ENCODE measurements at regions not wholly inside any gene's neighbourhood (a gene's known extent, or its start where the extent isn't known, plus 50 kb on each side); places are given as distances from the start of the nearest gene placed in this dataset.

DNA sequence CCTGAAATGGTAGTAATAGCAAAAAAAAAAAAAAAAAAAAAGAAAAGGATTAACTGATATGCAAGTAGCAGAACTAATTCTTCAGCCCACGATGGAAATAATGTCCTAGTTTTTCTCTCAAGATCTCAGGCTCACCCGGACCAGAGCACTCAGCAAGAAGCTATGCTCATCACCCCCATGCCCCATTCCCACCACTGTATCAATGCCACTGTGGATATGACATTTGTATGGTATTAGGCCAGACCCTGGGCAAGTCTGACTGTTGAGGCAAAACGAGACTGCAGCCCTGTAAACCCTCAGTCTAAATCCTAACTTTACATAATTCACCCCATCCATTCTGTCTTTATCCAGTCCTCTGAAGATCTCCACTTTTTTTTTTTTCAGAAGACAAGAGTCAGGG is 186.1 kb upstream of the KLF14 start:
- Histone ChIP-seq H3K9me1 (replicated peaks; ENCODE audit: control insufficient read depth, extremely low read depth, insufficient read depth, low read length) (no peaks in the 10 kb centered on the region), H4K20me1 (replicated peaks; ENCODE audit: control insufficient read depth, extremely low read depth, insufficient read depth, low read length) (no peaks in the 10 kb centered on the region), H3K27ac (ENCODE audit: insufficient read depth, low read depth, low read length) (no peak overlapping the region), H3K79me2 (ENCODE audit: control insufficient read depth, insufficient read depth, low read length) (peaks cover 16% of the 10 kb centered on the region), H3K4me2 (ENCODE audit: insufficient read depth, low read length) (no peak overlapping the region), H3K4me1 (ENCODE audit: control insufficient read depth, extremely low read depth, insufficient read depth, low read length) (peaks cover 64% of the 10 kb centered on the region), H3K36me3 (ENCODE audit: control insufficient read depth in 2 of 2, extremely low read depth in 1 of 2, insufficient read depth in 2 of 2, low read length in 2 of 2) (peaks cover 0 to 2% of the 10 kb centered on the region in 2 experiments), H2AFZ (ENCODE audit: low read depth, low read length) (no peak overlapping the region), H3K9ac (replicated peaks; ENCODE audit: extremely low read depth, insufficient read depth, low read length) (no peak overlapping the region), H3K9me3 (replicated peaks; ENCODE audit: control insufficient read depth, insufficient read depth, low read length) (no peaks in the 10 kb centered on the region), H3K4me3 (replicated peaks in 1 of 3; ENCODE audit: insufficient read depth in 1 of 3, low read depth in 1 of 3, low read length in 3 of 3) (no peak overlapping the region), H3K27me3 (ENCODE audit: control insufficient read depth in 2 of 2, insufficient read depth in 2 of 2, low read length in 2 of 2) (no peaks in the 10 kb centered on the region)
- no peak for TF ChIP-seq GATA2 (IDR thresholded peaks at IDR 0.05; ENCODE audit: insufficient read depth, insufficient read length, low read depth, low read length)
- no peak for TF ChIP-seq EZH2 (IDR thresholded peaks at IDR 0.05; ENCODE audit: borderline replicate concordance, low read depth, low read length, severe bottlenecking)
- TF ChIP-seq, protein P1, sequence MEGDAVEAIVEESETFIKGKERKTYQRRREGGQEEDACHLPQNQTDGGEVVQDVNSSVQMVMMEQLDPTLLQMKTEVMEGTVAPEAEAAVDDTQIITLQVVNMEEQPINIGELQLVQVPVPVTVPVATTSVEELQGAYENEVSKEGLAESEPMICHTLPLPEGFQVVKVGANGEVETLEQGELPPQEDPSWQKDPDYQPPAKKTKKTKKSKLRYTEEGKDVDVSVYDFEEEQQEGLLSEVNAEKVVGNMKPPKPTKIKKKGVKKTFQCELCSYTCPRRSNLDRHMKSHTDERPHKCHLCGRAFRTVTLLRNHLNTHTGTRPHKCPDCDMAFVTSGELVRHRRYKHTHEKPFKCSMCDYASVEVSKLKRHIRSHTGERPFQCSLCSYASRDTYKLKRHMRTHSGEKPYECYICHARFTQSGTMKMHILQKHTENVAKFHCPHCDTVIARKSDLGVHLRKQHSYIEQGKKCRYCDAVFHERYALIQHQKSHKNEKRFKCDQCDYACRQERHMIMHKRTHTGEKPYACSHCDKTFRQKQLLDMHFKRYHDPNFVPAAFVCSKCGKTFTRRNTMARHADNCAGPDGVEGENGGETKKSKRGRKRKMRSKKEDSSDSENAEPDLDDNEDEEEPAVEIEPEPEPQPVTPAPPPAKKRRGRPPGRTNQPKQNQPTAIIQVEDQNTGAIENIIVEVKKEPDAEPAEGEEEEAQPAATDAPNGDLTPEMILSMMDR (IDR thresholded peaks at IDR 0.05; ENCODE audit: extremely low read depth in 1 of 2, insufficient read depth in 1 of 2, low read depth in 1 of 2, low read length in 2 of 2) = no peak
- TF ChIP-seq FOS (IDR thresholded peaks at IDR 0.05; ENCODE audit: borderline replicate concordance, insufficient read depth, low read length) = no peak
- TF ChIP-seq, protein P2, sequence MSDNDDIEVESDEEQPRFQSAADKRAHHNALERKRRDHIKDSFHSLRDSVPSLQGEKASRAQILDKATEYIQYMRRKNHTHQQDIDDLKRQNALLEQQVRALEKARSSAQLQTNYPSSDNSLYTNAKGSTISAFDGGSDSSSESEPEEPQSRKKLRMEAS (IDR thresholded peaks at IDR 0.05; ENCODE audit: insufficient read depth, insufficient read length) = no peak
- TF ChIP-seq POLR2AphosphoS5 (IDR thresholded peaks at IDR 0.05; ENCODE audit: insufficient read depth, low read depth, low read length) = no peak
- TF ChIP-seq JUN (IDR thresholded peaks at IDR 0.05; ENCODE audit: borderline replicate concordance, insufficient read depth, insufficient read length, low read depth) = no peak
- TF ChIP-seq MYC (IDR thresholded peaks at IDR 0.05; ENCODE audit: low read depth, low read length) = no peak
- no peak for TF ChIP-seq POLR2A (IDR thresholded peaks at IDR 0.05; ENCODE audit: low read depth, low read length)
- dilution Hi-C loops (cut with MboI; ENCODE audit: extremely low pct_ligation_motif_present, low sequenced_read_pairs) (no loop called here), intact Hi-C loops (cut with micrococcal nuclease) (no loop called here)
- no TSS peak for BruUV-seq (replicated peaks)
- POLR2A ChIA-PET = interaction anchor here (0.6 to 0.7 kb wide), 2 partner anchors 8 to 605 kb away, joined by 5 to 8 read pairs; no protein-coding TSS in a partner anchor
- CTCF ChIA-PET = interaction anchor here (1.3 to 1.4 kb wide), 2 partner anchors 11 to 16 kb away, joined by 4 read pairs; no protein-coding TSS in a partner anchor
- FAIRE-seq = no peak
- no peak for DNase-seq (ENCODE audit: low read depth, low spot score)
